Left renal cortex interstitium (tissue), 4 donors: ENCODE measurements at regions not wholly inside any gene's neighbourhood (a gene's known extent, or its start where the extent isn't known, plus 50 kb on each side); places are given as distances from the start of the nearest gene placed in this dataset.
"Not testable (repeated sequence)": the region's sequence is repeated elsewhere in the genome, so short reads cannot be mapped to it uniquely, and the experiment has no call there.

ENCODE experiments used
- DNase-seq, 4 donors: peaks; one replicate each; pipeline ENCODE4 v3.0.0-alpha.2; 2013; ENCODE audit warnings: low read depth in 4 of 4, low spot score in 2 of 4, missing footprints in 1 of 4

GRCh38 chr6:43895656-43896328, 125.8 kb downstream of the VEGFA start:
- no peak for DNase-seq

- DNase-seq: no peak
These were observed 123.1 kb downstream of the VEGFA start for GRCh38 chr6:43893073-43893472.

DNA sequence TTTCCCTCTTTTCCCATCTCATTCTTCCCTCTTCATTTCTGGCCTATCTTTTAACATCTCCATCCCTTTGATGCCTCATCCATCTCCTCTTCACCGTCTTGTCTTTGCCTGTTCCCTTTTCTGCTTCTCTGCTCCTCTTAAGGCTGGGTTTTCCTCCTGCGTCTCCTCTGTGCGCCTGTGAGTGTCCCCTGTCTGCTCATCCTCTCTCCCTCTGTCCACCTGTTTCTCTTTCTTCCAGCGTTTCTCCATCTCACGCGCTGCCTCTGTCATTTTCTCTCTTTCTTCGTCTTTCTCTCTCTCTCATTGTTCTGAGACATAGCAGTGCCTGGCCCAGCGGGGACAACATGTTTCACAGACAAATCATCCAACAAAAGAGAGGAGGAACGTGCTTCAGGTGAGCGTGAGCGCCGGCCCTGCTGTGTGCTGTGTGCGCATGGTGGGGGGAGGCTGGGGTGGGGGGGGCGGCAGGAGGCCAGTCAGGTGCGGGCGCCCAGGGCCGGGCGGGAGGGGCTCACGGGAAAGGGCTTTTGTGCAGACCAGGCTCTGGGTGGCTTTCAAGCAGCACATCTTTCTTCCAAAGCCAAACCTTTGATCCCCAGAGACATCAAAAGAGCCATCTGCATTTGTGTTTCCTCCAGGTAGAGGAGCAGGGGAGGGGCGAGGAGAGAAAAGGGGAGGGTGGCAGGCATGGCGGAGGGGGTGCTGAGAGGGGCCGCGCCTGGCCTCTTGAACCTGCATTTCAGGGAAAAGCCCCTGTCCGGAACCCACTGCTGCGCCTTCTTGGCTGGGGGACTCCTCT, 121.3 kb downstream of the VEGFA start:
- no peak for DNase-seq

DNA sequence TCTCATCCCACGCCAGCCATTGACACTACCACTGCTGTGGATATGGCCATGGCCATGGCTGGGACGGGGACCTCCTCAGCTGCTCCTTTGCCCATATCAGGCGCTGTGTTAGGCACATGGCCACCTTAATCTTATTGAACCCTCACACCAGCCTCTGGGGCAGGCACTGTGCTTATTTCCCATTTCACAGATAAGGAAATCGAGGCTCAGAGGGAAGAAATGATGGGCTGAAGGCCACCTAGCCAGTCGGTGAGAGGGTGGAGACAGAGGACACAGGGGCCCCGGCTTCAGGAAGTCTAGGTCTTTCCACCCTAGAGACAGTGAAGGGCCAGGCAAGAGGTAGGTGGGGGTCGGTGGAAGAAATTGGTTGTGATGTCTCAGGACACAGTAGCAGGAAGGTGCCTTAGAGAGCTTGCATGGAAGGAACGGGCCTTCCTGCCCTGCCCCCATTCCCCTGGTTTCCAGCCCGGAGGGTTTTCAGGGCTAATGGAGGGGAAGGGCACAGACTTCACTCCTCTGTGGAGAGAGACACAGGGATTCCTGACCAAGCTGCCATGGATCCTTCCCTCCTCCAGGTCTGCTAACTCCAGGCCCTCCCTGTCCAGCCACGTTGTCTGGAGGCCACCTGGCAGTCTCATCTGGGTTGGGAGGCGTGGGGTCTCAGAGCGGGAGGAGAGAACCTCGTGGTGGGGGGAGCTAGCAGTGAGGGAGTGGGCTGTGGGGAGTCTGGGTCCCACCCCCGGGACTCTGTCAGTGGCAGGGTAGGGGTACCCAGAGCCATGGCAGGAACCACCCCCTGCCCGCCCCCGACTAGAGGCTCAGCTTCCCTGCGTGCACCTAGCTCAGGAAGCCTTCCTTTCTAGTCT, 120.4 kb downstream of the VEGFA start:
- no peak for DNase-seq

DNA sequence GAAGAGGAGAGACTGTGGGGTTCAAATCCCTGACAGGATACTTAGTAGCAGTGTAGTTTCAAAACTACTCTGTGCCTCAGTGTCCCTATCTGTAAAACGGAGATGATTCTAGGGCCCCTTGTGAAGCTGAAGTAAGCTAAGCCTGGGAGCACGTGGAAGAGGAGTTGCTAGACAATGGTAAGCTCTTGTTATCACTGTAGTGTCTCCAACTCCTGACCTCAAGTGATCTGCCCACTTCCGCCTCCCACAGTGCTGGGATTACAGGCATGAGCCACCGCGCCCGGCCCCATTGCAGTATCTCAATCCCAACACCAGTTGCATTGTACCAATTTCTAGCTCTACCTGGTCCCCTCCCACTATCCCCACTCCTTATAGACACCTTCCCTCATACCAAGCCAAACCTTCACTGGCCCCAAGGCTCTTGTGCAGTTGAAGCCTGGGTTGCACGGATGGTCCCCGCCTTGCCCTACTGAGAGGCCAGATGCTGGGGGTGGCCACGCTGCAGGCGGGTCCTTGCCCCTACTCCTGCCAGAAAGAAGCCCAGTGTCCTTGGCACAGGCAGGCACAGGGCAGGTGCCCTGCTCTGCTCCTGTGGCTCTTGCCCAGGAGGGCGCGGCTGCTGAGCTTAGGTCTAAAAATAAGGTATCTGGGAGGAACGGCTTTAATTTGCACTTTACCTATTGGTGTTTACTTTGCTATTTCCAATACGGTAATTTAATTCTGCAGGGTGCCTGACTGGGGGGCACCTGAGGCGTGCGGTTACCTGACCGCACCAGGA, 118.1 kb downstream of the VEGFA start:
- no peak for DNase-seq

DNA sequence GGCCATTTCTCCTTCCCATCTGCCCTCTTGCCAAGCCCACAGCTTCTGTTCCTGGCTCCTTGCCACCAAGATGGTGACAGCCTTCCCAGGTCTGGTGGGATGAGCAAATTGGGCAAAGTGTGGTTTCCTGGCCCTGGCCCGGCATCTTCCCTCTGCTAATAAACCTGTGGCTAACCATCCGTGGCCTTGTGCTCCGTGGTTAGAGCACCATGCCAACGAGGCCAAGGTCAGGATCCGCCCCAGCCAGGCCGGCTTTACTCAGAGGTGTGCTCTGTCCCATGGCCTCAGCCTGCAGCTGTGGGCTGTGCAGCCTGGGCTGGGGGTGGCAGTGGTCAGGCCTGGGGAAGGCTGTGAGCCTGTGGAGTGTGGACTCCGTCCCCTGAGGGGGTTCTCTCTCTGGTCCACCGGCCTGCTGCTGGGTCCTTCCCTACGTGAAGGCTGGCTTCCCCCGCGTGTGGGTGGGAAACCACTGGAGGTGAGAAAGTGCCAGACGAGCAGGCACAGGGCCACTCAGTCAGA, 117.4 kb downstream of the VEGFA start:
- no peak for DNase-seq

GRCh38 chr6:43886717-43887339, 116.8 kb downstream of the VEGFA start:
- DNase-seq: no peak

- DNase-seq: no peak
These were observed 116.1 kb downstream of the VEGFA start for GRCh38 chr6:43886067-43886461.

GRCh38 chr6:43885399-43886066, 115.5 kb downstream of the VEGFA start:
- no peak for DNase-seq

DNA sequence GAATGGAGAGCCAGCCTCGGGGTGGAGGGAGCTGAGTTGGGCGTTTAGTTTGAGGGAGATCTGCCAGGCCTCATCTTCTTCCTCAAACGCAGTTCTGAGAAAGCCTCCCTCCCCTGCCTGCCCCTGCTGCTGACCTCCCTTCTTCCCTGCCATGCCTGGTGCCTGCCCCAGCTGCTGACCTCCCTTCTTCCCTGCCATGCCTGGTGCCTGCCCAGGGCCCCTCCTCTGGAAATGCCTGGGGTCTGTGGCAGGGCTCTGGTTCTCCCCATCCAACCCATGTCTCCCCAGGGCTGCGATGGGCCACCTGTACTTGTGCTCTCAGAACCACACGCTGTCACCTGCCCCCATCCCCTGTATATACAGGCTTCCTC, 114.6 kb downstream of the VEGFA start:
- DNase-seq: no peak

- DNase-seq: no peak
These were observed 114.0 kb downstream of the VEGFA start for GRCh38 chr6:43883847-43884651.

DNA sequence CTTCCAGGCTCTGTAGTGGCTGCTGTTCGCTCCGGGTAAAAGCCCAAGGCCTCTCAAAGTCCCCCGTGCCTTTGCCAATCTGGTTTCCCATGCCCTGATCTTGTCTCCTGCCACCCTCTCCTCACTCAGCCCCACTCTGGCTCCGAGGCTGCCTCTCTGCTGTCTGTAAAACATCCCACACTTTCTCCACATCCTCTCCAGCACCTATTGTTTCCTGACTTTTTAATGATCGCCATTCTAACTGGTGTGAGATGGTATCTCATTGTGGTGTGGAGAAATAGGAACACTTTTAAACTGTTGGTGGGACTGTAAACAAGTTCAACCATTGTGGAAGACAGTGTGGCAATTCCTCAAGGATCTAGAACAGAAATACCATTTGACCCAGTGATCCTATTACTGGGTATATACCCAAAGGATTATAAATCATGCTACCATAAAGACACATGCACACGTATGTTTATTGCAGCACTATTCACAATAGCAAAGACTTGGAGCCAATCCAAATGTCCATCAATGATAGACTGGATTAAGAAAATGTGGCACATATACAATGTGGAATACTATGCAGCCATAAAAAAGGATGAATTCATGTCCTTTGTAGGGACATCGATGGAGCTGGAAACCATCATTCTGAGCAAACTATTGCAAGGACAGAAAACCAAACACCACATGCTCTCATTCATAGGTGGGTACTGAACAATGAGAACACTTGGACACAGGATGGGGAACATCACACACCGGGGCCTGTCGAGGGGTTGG, 112.9 kb downstream of the VEGFA start:
- DNase-seq: not testable (repeated sequence)

DNA sequence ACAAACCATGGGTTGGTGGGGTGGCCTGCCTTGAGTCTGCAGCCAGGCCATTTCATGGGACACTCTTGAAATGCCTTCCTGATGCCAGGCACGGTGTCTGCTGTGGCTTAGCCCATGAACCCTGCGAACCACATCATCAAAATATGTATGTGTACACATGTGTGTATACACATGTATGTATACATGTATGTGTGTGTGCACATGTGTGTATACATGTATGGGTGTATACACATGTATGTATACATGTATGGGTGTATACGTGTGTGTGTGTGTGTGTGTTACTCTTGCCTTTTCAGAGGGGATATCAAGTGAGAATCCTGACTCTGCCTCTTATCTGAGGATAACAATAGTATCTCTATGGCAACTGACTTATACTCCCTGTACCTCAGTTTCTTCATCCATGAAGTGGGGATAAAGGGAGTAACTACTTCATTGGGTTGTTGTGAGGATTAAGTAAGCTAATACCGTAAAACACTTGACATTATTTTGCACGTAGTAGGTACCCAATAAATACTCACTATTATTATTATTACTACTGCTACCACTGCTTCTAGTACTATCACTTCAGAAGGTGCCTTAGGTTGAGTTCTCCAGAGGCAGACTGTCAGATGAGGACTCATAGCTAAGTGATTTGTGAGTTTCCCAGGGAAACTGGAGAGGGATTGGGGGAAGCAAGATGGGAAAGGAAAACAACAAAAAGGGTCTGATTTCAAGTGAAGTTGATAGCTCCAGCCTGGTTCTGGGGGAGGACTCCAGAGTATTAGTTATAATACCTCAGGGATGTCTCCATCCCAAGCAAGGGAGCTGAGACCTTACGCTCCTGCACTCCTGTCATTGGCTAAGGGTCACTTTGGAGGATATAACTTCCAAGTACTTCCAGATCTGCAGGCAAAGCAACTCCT, 110.5 kb downstream of the VEGFA start:
- DNase-seq: no peak

- no peak for DNase-seq
These were observed 109.7 kb downstream of the VEGFA start for GRCh38 chr6:43879722-43880121.

DNA sequence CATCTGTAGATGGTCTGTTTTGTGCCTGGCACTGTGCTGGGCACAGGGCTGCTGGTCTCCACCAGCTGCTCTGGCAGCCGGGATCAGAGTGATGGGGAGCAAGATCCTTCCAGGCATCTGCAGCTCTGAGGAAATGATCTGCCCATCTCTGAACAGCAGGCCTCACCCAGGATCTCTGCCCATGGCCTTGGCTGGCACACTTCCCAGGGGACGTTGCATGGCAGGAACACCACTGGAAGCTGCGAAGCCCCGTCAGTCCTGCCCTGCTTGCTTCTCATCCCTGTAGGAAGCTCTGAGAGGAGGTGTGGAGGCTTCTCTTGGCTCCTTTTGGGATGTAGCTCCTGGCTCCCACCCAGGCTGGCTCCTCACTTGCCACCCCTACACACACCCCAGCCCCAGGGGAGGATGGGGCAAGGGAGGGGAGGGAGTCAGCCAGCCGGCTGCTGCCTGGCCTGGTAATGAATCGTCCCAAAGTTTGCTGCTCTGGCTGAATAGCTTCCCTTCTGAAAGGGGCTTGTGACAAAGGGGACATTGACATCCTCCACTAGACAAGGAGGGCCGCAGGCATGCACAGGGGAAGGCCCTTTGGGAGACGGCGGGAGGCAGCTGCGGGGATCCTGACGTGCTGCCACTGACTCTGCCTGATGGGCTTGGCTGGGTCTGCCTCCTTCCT, 108.9 kb downstream of the VEGFA start:
- no peak for DNase-seq

DNA sequence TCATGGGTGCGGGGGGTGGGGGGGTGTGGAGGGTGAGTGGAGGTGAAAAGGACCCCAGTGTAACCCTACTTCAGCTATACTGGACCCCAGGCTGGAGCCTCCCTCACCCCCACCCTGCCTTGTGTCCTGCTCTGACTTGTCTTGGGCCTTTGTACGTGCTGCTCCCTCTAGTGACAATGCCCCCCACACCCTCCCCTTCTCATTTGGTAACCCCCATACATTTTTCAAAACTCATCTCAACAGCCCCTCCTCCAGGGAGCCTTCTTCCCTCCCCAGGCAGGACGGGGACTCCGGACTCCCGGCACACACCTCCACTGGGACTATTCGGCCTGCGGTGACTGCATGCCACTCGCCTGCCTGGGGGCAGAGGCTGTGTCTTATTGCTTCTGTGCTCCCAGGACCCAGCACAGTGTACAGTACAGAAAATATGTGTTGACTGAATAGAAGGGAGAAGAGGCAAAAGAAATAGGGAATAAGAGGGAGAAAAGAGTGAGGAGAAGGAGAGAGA, 108.2 kb downstream of the VEGFA start:
- DNase-seq: no peak
